H9 (cell line): ENCODE measurements at regions not wholly inside any gene's neighbourhood (a gene's known extent, or its start where the extent isn't known, plus 50 kb on each side); places are given as distances from the start of the nearest gene placed in this dataset.

ENCODE experiments used
- DNase-seq: peaks from one replicate; pipeline ENCODE4 v3.0.0-alpha.2; 2017
- H2AFZ ChIP-seq: one replicate; pipeline ENCODE4 v1.6.1; 2013; ENCODE audit warnings: mild to moderate bottlenecking, low read length, control low read depth, moderate library complexity
- H2AK5ac ChIP-seq: 2 replicates; pipeline ENCODE4 v1.6.1; 2013; ENCODE audit warnings: low read length, control low read depth, mixed read lengths; ENCODE audit not compliant: insufficient read length
- H2BK120ac ChIP-seq: one replicate; pipeline ENCODE4 v1.6.1; 2013; ENCODE audit warnings: low read depth, mild to moderate bottlenecking, low read length, control low read depth, inconsistent platforms; ENCODE audit not compliant: poor library complexity, severe bottlenecking
- H2BK12ac ChIP-seq: 2 replicates; pipeline ENCODE4 v1.6.1; 2013; ENCODE audit warnings: low read length, control low read depth, mixed read lengths, low read depth; ENCODE audit not compliant: insufficient read length
- H2BK15ac ChIP-seq: 2 replicates; pipeline ENCODE4 v1.6.1; 2013; ENCODE audit warnings: low read depth, low read length, control low read depth
- H2BK20ac ChIP-seq: one replicate; pipeline ENCODE4 v1.6.1; 2013; ENCODE audit warnings: low read depth, mild to moderate bottlenecking, low read length, control low read depth, inconsistent platforms; ENCODE audit not compliant: poor library complexity, severe bottlenecking
- H2BK5ac ChIP-seq: 2 replicates; pipeline ENCODE4 v1.6.1; 2013; ENCODE audit warnings: low read length, control low read depth, mixed read lengths; ENCODE audit not compliant: insufficient read length
- H3K14ac ChIP-seq: 2 replicates; pipeline ENCODE4 v1.6.1; 2013; ENCODE audit warnings: low read length, control low read depth; ENCODE audit not compliant: insufficient read depth
- H3K18ac ChIP-seq: 2 replicates; pipeline ENCODE4 v1.6.1; 2013; ENCODE audit warnings: low read depth, mild to moderate bottlenecking, mixed read lengths, low read length, control low read depth; ENCODE audit not compliant: insufficient read length
- H3K23ac ChIP-seq: 2 replicates; pipeline ENCODE4 v1.6.1; 2013; ENCODE audit warnings: low read length, control low read depth, mixed read lengths, low read depth; ENCODE audit not compliant: insufficient read length
- H3K23me2 ChIP-seq: 2 replicates; pipeline ENCODE4 v1.6.1; 2013; ENCODE audit warnings: low read depth, mild to moderate bottlenecking, mixed read lengths, low read length, control low read depth; ENCODE audit not compliant: insufficient read length, poor library complexity, severe bottlenecking
- H3K27ac ChIP-seq: 2 replicates; pipeline ENCODE4 v1.5.1; 2013; ENCODE audit warnings: low read length, control low read depth, mixed read lengths, low read depth; ENCODE audit not compliant: insufficient read length
- H3K27me3 ChIP-seq: 2 replicates; pipeline ENCODE4 v1.6.1; 2013; ENCODE audit warnings: low read length, control low read depth, inconsistent platforms; ENCODE audit not compliant: insufficient read depth
- H3K4ac ChIP-seq: 2 replicates; pipeline ENCODE4 v1.6.1; 2013; ENCODE audit warnings: low read depth, mild to moderate bottlenecking, control low read depth, inconsistent platforms, low read length, moderate library complexity
- H3K4me1 ChIP-seq: 2 replicates; pipeline ENCODE4 v1.6.1; 2013; ENCODE audit warnings: low read length, control low read depth, inconsistent platforms; ENCODE audit not compliant: insufficient read depth
- H3K4me2 ChIP-seq: 2 replicates; pipeline ENCODE4 v1.6.1; 2013; ENCODE audit warnings: low read length, control low read depth, mixed read lengths; ENCODE audit not compliant: insufficient read length, insufficient read depth
- H3K56ac ChIP-seq: 2 replicates; pipeline ENCODE4 v1.6.1; 2013; ENCODE audit warnings: low read depth, mild to moderate bottlenecking, mixed read lengths, low read length, control low read depth; ENCODE audit not compliant: insufficient read length
- H3K79me1 ChIP-seq: 2 replicates; pipeline ENCODE4 v1.6.1; 2013; ENCODE audit warnings: low read depth, mild to moderate bottlenecking, moderate library complexity, low read length, control low read depth, inconsistent platforms; ENCODE audit not compliant: insufficient read depth, poor library complexity, severe bottlenecking
- H3K79me2 ChIP-seq: 2 replicates; pipeline ENCODE4 v1.6.1; 2013; ENCODE audit warnings: low read length, control low read depth, inconsistent platforms; ENCODE audit not compliant: insufficient read depth
- H3K9ac ChIP-seq: 2 replicates; pipeline ENCODE4 v1.6.1; 2013; ENCODE audit warnings: low read length, control low read depth, mixed read lengths; ENCODE audit not compliant: insufficient read length; ENCODE audit errors: extremely low read depth
- H3K9me3 ChIP-seq: one replicate; pipeline ENCODE4 v1.6.1; 2013; ENCODE audit warnings: low read depth, low read length, inconsistent platforms; ENCODE audit not compliant: control insufficient read depth
- H3T11ph ChIP-seq: one replicate; pipeline ENCODE4 v1.6.1; 2013; ENCODE audit warnings: mild to moderate bottlenecking, low read length, control low read depth, inconsistent platforms
- H4K20me1 ChIP-seq: one replicate; pipeline ENCODE4 v1.6.1; 2013; ENCODE audit not compliant: control insufficient read depth, insufficient read length, insufficient read depth
- H4K5ac ChIP-seq: 2 replicates; pipeline ENCODE4 v1.6.1; 2013; ENCODE audit warnings: low read depth, mild to moderate bottlenecking, mixed read lengths, low read length, control low read depth; ENCODE audit not compliant: insufficient read length
- H4K8ac ChIP-seq: replicated peaks from 2 replicates; pipeline ENCODE4 v1.6.1; 2013; ENCODE audit warnings: low read length, control low read depth, mixed read lengths, low read depth; ENCODE audit not compliant: insufficient read length
- H4K91ac ChIP-seq: 2 replicates; pipeline ENCODE4 v1.6.1; 2013; ENCODE audit warnings: low read depth, mild to moderate bottlenecking, moderate library complexity, mixed read lengths, low read length, control low read depth; ENCODE audit not compliant: insufficient read length
- H3K27ac Mint-ChIP-seq, 3 experiments: 2 replicates in 2 of 3; 3 replicates in 1 of 3; pipeline ENCODE4 v1.8.0; 2020 to 2021; ENCODE audit warnings: mixed read lengths in 3 of 3, mild to moderate bottlenecking in 1 of 3, moderate library complexity in 1 of 3
- H3K27me3 Mint-ChIP-seq: 2 replicates; pipeline ENCODE4 v1.8.0; 2021; ENCODE audit warnings: low read depth, mild to moderate bottlenecking, moderate library complexity, mixed read lengths
- H3K36me3 Mint-ChIP-seq, 3 experiments: 2 replicates in 2 of 3; 3 replicates in 1 of 3; pipeline ENCODE4 v1.8.0; 2020 to 2021; ENCODE audit warnings: low read depth in 3 of 3, mixed read lengths in 3 of 3; ENCODE audit not compliant: insufficient read depth in 1 of 3
- H3K4me1 Mint-ChIP-seq, 2 experiments: 2 replicates each; pipeline ENCODE4 v1.8.0; 2020; ENCODE audit warnings: mixed read lengths in 2 of 2
- H3K4me3 Mint-ChIP-seq, 2 experiments: 2 replicates in 1 of 2; 3 replicates in 1 of 2; pipeline ENCODE4 v1.8.0; 2020 to 2021; ENCODE audit warnings: mild to moderate bottlenecking in 2 of 2, mixed read lengths in 2 of 2, moderate library complexity in 1 of 2
- H3K9me3 Mint-ChIP-seq, 2 experiments: 2 replicates in 1 of 2; 3 replicates in 1 of 2; pipeline ENCODE4 v1.8.0; 2020; ENCODE audit warnings: mild to moderate bottlenecking in 2 of 2, mixed read lengths in 2 of 2, moderate library complexity in 1 of 2
- whole genome bisulfite sequencing: extraction: QIAGEN DNeasy Blood & Tissue Kit; methylation state at CpG from one replicate; pipeline ENCODE4 v1.1.7; 2013; ENCODE audit warnings: missing lambda C conversion rate, low lambda C conversion rate, mixed read lengths; ENCODE audit not compliant: insufficient read length; ENCODE audit errors: extremely low coverage; 5-methylcytosine and 5-hydroxymethylcytosine counted together
- TF ChIP-seq, protein P1 (sequence below): fragments of 200-600 bp; sonication (generic); conservative IDR thresholded peaks from 3 replicates; pipeline ENCODE4 v1.8.0; 2021; ENCODE audit warnings: antibody characterized with exemption, mild to moderate bottlenecking

DNA sequence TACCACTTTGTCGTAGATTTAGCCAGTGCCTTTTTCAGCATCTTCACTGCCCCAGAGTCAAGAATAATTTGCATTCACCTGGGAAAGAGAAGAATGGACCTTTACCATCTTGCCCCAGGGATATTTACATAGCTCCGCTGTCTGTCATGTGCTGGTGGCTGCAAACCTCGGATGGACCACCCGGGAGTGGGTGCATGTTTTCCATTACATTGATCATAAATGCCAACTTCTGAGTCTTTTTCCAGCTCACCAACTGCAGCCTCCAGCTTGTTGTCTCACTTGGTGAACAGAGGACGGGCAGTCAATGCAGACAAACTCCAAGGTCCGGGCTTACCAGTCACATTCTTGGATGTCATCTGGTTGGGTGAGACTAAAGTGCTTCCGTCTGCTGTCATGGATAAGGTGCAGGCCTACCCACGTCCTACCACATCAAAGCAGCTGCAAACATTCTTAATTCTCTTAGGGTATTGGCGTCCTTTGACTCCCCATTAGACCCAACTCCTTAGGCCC, 155.8 kb upstream of the APC start:
- Histone ChIP-seq H3K9me3 (no peaks in the 10 kb centered on the region), H4K91ac (no peak overlapping the region), H3K4me1 (no peaks in the 10 kb centered on the region; the same call in 1 of the 2 replicates), H3K23ac (no peak overlapping the region), H2BK20ac (no peak overlapping the region), H3K23me2 (no peaks in the 10 kb centered on the region), H3K18ac (no peak overlapping the region), H2AK5ac (no peak overlapping the region), H4K5ac (no peak overlapping the region), H4K8ac (no peak overlapping the region), H3K14ac (no peak overlapping the region), H3K27ac (no peak overlapping the region), H4K20me1 (no peaks in the 10 kb centered on the region), H2BK12ac (no peak overlapping the region), H3K27me3 (no peaks in the 10 kb centered on the region), H2BK5ac (no peak overlapping the region), H3K79me1 (no peaks in the 10 kb centered on the region), H3K9ac (no peak overlapping the region), H3K56ac (no peak overlapping the region), H2BK15ac (no peak overlapping the region), H3K79me2 (no peaks in the 10 kb centered on the region), H3T11ph (no peak overlapping the region), H3K4me2 (no peak overlapping the region), H2BK120ac (no peak overlapping the region), H3K4ac (no peak overlapping the region), H2AFZ (no peak overlapping the region)
- Mint-ChIP-seq H3K27me3 (no peaks in the 10 kb centered on the region), H3K4me1 (peaks cover 14% of the 10 kb centered on the region in 2 experiments), H3K36me3 (no peaks in the 10 kb centered on the region; a peak in 1 of 7 replicates), H3K9me3 (no peaks in the 10 kb centered on the region; a peak in 2 of 5 replicates), H3K27ac (no peak overlapping the region), H3K4me3 (no peak overlapping the region)
- DNase-seq: no peak
- TF ChIP-seq, protein P1, sequence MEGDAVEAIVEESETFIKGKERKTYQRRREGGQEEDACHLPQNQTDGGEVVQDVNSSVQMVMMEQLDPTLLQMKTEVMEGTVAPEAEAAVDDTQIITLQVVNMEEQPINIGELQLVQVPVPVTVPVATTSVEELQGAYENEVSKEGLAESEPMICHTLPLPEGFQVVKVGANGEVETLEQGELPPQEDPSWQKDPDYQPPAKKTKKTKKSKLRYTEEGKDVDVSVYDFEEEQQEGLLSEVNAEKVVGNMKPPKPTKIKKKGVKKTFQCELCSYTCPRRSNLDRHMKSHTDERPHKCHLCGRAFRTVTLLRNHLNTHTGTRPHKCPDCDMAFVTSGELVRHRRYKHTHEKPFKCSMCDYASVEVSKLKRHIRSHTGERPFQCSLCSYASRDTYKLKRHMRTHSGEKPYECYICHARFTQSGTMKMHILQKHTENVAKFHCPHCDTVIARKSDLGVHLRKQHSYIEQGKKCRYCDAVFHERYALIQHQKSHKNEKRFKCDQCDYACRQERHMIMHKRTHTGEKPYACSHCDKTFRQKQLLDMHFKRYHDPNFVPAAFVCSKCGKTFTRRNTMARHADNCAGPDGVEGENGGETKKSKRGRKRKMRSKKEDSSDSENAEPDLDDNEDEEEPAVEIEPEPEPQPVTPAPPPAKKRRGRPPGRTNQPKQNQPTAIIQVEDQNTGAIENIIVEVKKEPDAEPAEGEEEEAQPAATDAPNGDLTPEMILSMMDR: no peak
- WGBS: no CpG with 5 or more reads among the region's 9 CpGs
